Neural progenitor cell (in vitro differentiated cells): ENCODE measurements at regions not wholly inside any gene's neighbourhood (a gene's known extent, or its start where the extent isn't known, plus 50 kb on each side); places are given as distances from the start of the nearest gene placed in this dataset.

ENCODE experiments used
- DNase-seq: peaks from one replicate; pipeline ENCODE4 v3.0.0-alpha.2; 2016; ENCODE audit warnings: low spot score
- H2AFZ ChIP-seq: fragments of 200-600 bp; sonication (generic); replicated peaks from 2 replicates; pipeline ENCODE4 v1.6.1; 2016; ENCODE audit warnings: antibody characterized with exemption
- H3F3A ChIP-seq: fragments of 200-600 bp; sonication (generic); 2 replicates; pipeline ENCODE4 v1.6.1; 2016; ENCODE audit warnings: antibody characterized with exemption, low read depth
- H3K27ac ChIP-seq: fragments of 200-600 bp; sonication (generic); 2 replicates; pipeline ENCODE4 v1.5.1; 2016; ENCODE audit warnings: mild to moderate bottlenecking
- H3K27me3 ChIP-seq: fragments of 200-600 bp; sonication (generic); 2 replicates; pipeline ENCODE4 v1.6.1; 2016; ENCODE audit warnings: mild to moderate bottlenecking, moderate library complexity
- H3K36me3 ChIP-seq: fragments of 200-600 bp; sonication (generic); 2 replicates; pipeline ENCODE4 v1.5.1; 2016
- H3K4me1 ChIP-seq: fragments of 200-600 bp; sonication (generic); 2 replicates; pipeline ENCODE4 v1.6.1; 2016; ENCODE audit warnings: mixed run types
- H3K4me2 ChIP-seq: fragments of 200-600 bp; sonication (generic); 2 replicates; pipeline ENCODE4 v1.6.1; 2016
- H3K4me3 ChIP-seq: fragments of 200-600 bp; sonication (generic); 2 replicates; pipeline ENCODE4 v1.5.1; 2016
- H3K79me2 ChIP-seq: fragments of 200-600 bp; sonication (generic); 2 replicates; pipeline ENCODE4 v1.6.1; 2016; ENCODE audit warnings: low read depth
- H3K9ac ChIP-seq: fragments of 200-600 bp; sonication (generic); 2 replicates; pipeline ENCODE4 v1.6.1; 2016
- H3K9me3 ChIP-seq: fragments of 200-600 bp; sonication (generic); 2 replicates; pipeline ENCODE4 v1.5.1; 2016; ENCODE audit warnings: low read depth
- H4K20me1 ChIP-seq: fragments of 200-600 bp; sonication (generic); 2 replicates; pipeline ENCODE4 v1.6.1; 2016; ENCODE audit warnings: low read depth
- H3K27ac Mint-ChIP-seq: 3 replicates; pipeline ENCODE4 v1.8.0; 2021; ENCODE audit warnings: mixed read lengths
- H3K27me3 Mint-ChIP-seq: 2 replicates; pipeline ENCODE4 v1.8.0; 2022; ENCODE audit warnings: low read depth, mild to moderate bottlenecking, inconsistent platforms, moderate library complexity, mixed read lengths; ENCODE audit not compliant: insufficient read depth
- H3K36me3 Mint-ChIP-seq: 3 replicates; pipeline ENCODE4 v1.8.0; 2021; ENCODE audit warnings: mixed read lengths
- H3K4me1 Mint-ChIP-seq: 3 replicates; pipeline ENCODE4 v1.8.0; 2021; ENCODE audit warnings: mixed read lengths
- H3K4me3 Mint-ChIP-seq: 3 replicates; pipeline ENCODE4 v1.8.0; 2021; ENCODE audit warnings: mild to moderate bottlenecking, moderate library complexity, mixed read lengths
- H3K9me3 Mint-ChIP-seq: 3 replicates; pipeline ENCODE4 v1.8.0; 2020; ENCODE audit warnings: mixed read lengths
- CTCF ChIP-seq: fragments of 200-600 bp; sonication (generic); IDR thresholded peaks from 2 replicates; pipeline ENCODE4 v1.5.1; 2017; ENCODE audit warnings: antibody characterized with exemption, mild to moderate bottlenecking
- EZH2 ChIP-seq: fragments of 200-600 bp; sonication (generic); IDR thresholded peaks from 2 replicates; pipeline ENCODE4 v1.6.1; 2017; ENCODE audit warnings: antibody characterized with exemption, mild to moderate bottlenecking, moderate library complexity
- EZH2phosphoT487 ChIP-seq: fragments of 200-600 bp; sonication (generic); IDR thresholded peaks from 2 replicates; pipeline ENCODE4 v1.6.1; 2017; ENCODE audit warnings: antibody characterized with exemption

DNA sequence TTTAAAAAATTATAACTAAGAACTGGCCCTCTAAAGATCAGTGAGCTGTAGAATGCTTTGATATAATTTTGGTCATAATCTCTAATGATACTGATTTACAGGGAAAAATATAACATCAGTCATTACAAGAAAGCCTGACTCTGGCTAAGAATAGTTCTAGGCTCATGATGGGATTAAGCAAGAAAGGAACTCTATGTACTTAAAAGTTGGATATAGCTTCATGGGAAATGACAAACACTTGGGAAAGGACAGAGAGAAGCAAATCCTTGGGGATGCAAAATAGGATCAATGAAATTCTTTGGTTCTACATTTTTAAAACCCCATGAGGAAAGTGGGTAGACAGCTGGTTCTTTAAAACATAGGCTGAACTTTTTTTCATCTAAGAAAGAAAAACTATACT, 472.7 kb upstream of the NR2F2 start:
- H3K4me1 Mint-ChIP-seq = peaks cover 25% of the 10 kb centered on the region
- H3K36me3 Mint-ChIP-seq = no peaks in the 10 kb centered on the region
- H3K27me3 Mint-ChIP-seq = no peaks in the 10 kb centered on the region
- H3K79me2 ChIP-seq = no peaks in the 10 kb centered on the region
- H3K27ac Mint-ChIP-seq = no peak overlapping the region
- no peaks in the 10 kb centered on the region for H3K9me3 ChIP-seq
- H3K36me3 ChIP-seq = no peaks in the 10 kb centered on the region
- no peak overlapping the region for H3K4me3 Mint-ChIP-seq
- no peaks in the 10 kb centered on the region for H4K20me1 ChIP-seq
- H3K9ac ChIP-seq = no peak overlapping the region
- H3K27me3 ChIP-seq = no peaks in the 10 kb centered on the region
- H3K4me2 ChIP-seq = no peak overlapping the region
- no peak overlapping the region for H2AFZ ChIP-seq
- no peaks in the 10 kb centered on the region for H3K9me3 Mint-ChIP-seq
- DNase-seq = no peak
- peaks cover 20% of the 10 kb centered on the region for H3K4me1 ChIP-seq
- H3F3A ChIP-seq = no peaks in the 10 kb centered on the region
- no peak overlapping the region for H3K27ac ChIP-seq
- H3K4me3 ChIP-seq = no peak overlapping the region
- no peak for TF ChIP-seq EZH2

DNA sequence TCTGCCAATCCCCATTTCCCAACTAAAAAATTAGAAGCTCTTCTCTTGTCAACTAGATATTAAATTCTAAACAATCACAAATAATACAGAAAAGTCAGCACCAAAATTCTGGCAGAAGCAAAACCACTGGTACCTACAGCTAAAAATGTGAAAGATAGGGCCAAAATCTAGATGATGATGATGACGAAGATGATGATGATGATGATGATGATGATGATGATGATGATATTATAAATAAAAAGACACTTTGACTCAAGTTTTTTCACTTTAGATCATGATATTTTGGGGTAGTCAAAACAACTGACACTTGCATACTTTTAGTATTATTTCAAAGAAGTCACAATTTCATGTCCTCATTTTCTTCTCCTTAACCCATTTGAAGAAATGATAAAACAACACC, 470.1 kb upstream of the NR2F2 start:
- no peaks in the 10 kb centered on the region for H3K27me3 ChIP-seq
- Mint-ChIP-seq H3K9me3 (no peaks in the 10 kb centered on the region), H3K36me3 (no peaks in the 10 kb centered on the region), H3K4me3 (no peak overlapping the region), H3K4me1 (peaks cover 33% of the 10 kb centered on the region), H3K27me3 (peaks cover 5% of the 10 kb centered on the region), H3K27ac (no peak overlapping the region)
- H3K4me3 ChIP-seq = no peak overlapping the region
- H2AFZ ChIP-seq = no peak overlapping the region
- no peak overlapping the region for H3K27ac ChIP-seq
- no peak overlapping the region for H3K4me2 ChIP-seq
- no peaks in the 10 kb centered on the region for H3K79me2 ChIP-seq
- no peak overlapping the region for H3K9ac ChIP-seq
- DNase-seq = no peak
- peaks cover 20% of the 10 kb centered on the region for H3K4me1 ChIP-seq
- no peaks in the 10 kb centered on the region for H3F3A ChIP-seq
- no peaks in the 10 kb centered on the region for H3K9me3 ChIP-seq
- no peaks in the 10 kb centered on the region for H4K20me1 ChIP-seq
- TF ChIP-seq EZH2 (no peak), EZH2phosphoT487 (no peak), CTCF (no peak)
- no peaks in the 10 kb centered on the region for H3K36me3 ChIP-seq

DNA sequence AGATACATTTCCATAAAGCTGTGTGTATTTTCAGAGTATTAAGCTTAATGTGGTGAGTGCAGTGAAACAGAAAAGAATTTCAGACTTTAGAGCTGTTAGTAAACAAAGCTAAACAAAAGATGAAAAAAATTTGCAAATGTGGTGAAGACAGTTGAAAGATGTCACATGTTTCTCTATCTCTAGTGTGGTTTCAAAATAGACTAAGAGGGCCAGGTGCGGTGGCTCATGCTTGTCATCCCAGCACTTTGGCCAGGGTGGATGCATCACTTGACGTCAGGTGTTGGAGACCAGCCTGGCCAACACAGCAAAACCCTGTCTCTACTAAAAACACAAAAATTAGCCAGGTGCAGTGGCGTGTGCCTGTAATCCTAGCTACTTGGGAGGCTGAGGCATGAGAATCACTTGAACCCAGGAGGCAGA, 466.0 kb upstream of the NR2F2 start:
- DNase-seq = no peak
- no peaks in the 10 kb centered on the region for H3K9me3 ChIP-seq
- H3K4me1 ChIP-seq = peaks cover 9% of the 10 kb centered on the region
- peaks cover 16% of the 10 kb centered on the region for H3K4me1 Mint-ChIP-seq
- H3K27ac ChIP-seq = no peak overlapping the region
- H3K36me3 ChIP-seq = no peaks in the 10 kb centered on the region
- H3K9ac ChIP-seq = no peak overlapping the region
- H3K27me3 Mint-ChIP-seq = peaks cover 7% of the 10 kb centered on the region
- no peaks in the 10 kb centered on the region for H3K27me3 ChIP-seq
- no peaks in the 10 kb centered on the region for H3K9me3 Mint-ChIP-seq
- TF ChIP-seq EZH2phosphoT487 (no peak), CTCF (no peak), EZH2 (no peak)
- no peak overlapping the region for H3K4me3 Mint-ChIP-seq
- H3F3A ChIP-seq = peaks cover under 1% of the 10 kb centered on the region
- no peak overlapping the region for H3K4me2 ChIP-seq
- no peaks in the 10 kb centered on the region for H3K79me2 ChIP-seq
- no peaks in the 10 kb centered on the region for H4K20me1 ChIP-seq
- H3K4me3 ChIP-seq = no peak overlapping the region
- H3K27ac Mint-ChIP-seq = no peak overlapping the region
- H2AFZ ChIP-seq = no peak overlapping the region
- no peaks in the 10 kb centered on the region for H3K36me3 Mint-ChIP-seq

- Mint-ChIP-seq H3K27me3 (peaks cover 7% of the 10 kb centered on the region), H3K36me3 (no peaks in the 10 kb centered on the region), H3K4me1 (peaks cover 23% of the 10 kb centered on the region), H3K27ac (no peak overlapping the region), H3K9me3 (no peaks in the 10 kb centered on the region), H3K4me3 (no peak overlapping the region)
- no peaks in the 10 kb centered on the region for H3K9me3 ChIP-seq
- no peak for DNase-seq
- H3K27ac ChIP-seq = no peak overlapping the region
- peaks cover 17% of the 10 kb centered on the region for H3K4me1 ChIP-seq
- no peaks in the 10 kb centered on the region for H3K27me3 ChIP-seq
- TF ChIP-seq EZH2 (no peak), CTCF (no peak), EZH2phosphoT487 (no peak)
- no peak overlapping the region for H3K4me2 ChIP-seq
- H3K9ac ChIP-seq = no peak overlapping the region
- H3K4me3 ChIP-seq = no peak overlapping the region
- no peaks in the 10 kb centered on the region for H3K36me3 ChIP-seq
- no peaks in the 10 kb centered on the region for H3K79me2 ChIP-seq
- H4K20me1 ChIP-seq = no peaks in the 10 kb centered on the region
- no peak overlapping the region for H2AFZ ChIP-seq
- peaks cover 8% of the 10 kb centered on the region for H3F3A ChIP-seq
Observed at GRCh38 chr15:95865330-95865739, 465.2 kb upstream of the NR2F2 start.
